Panc1 (cell line): ENCODE measurements at regions not wholly inside any gene's neighbourhood (a gene's known extent, or its start where the extent isn't known, plus 50 kb on each side); places are given as distances from the start of the nearest gene placed in this dataset.

Experiments
- ATAC-seq: fragments of 200-7000 bp; cut with Tn5 transposase; 2 replicates; pipeline ENCODE4 v1.9.1; 2020; ENCODE audit warnings: mild to moderate bottlenecking, moderate library complexity
- BruUV-seq: library from RNA; stranded (reverse); fragments of 400-500 nt; replicated peaks from 2 replicates; lab custom pipeline; 2021; lab: Mats Ljungman, UMichigan
- CTCF ChIA-PET: fragments of 300-600 bp; sonication (Branson Sonifier 250); formaldehyde crosslinking; loops from one replicate; lab custom pipeline; 2022; ENCODE audit warnings: antibody characterized with exemption; lab: Charles Lee
- POLR2A ChIA-PET: fragments of 300-600 bp; sonication (Branson Sonifier 250); formaldehyde crosslinking; loops from one replicate; lab custom pipeline; 2022; ENCODE audit warnings: antibody characterized with exemption; lab: Charles Lee
- DNase-seq: peaks from one replicate; pipeline ENCODE4 v3.0.0-alpha.2; 2010; ENCODE audit warnings: low read depth, low spot score
- H3K27ac ChIP-seq: 2 replicates; pipeline ENCODE4 v1.5.1; 2011; ENCODE audit warnings: mild to moderate bottlenecking, low read length, inconsistent platforms
- H3K27me3 ChIP-seq: fragments of 200-500 bp; sonication (Bioruptor generic); 2 replicates; pipeline ENCODE4 v1.6.0; 2014; ENCODE audit warnings: low read length, inconsistent platforms; ENCODE audit not compliant: control insufficient read depth, insufficient read depth
- H3K36me3 ChIP-seq: fragments of 200-500 bp; sonication (Bioruptor generic); 2 replicates; pipeline ENCODE4 v1.5.1; 2014; ENCODE audit warnings: inconsistent platforms, mild to moderate bottlenecking, low read length, moderate library complexity; ENCODE audit not compliant: control insufficient read depth, insufficient read depth
- H3K4me1 ChIP-seq: 2 replicates; pipeline ENCODE4 v1.5.1; 2011; ENCODE audit warnings: inconsistent platforms, mild to moderate bottlenecking, low read length, moderate library complexity; ENCODE audit not compliant: control insufficient read depth, insufficient read depth
- H3K4me3 ChIP-seq, 2 experiments: 2 replicates each; pipeline ENCODE4 v1.5.1; 2011 to 2012; ENCODE audit warnings: low read depth in 2 of 2, low read length in 2 of 2, mild to moderate bottlenecking in 2 of 2, inconsistent platforms in 1 of 2, moderate library complexity in 1 of 2
- H3K9me3 ChIP-seq: fragments of 200-500 bp; sonication (Bioruptor generic); 2 replicates; pipeline ENCODE4 v1.5.1; 2014; ENCODE audit warnings: low read depth, mild to moderate bottlenecking, inconsistent platforms, low read length, moderate library complexity; ENCODE audit not compliant: control insufficient read depth, insufficient read depth
- POLR2AphosphoS5 ChIP-seq: IDR thresholded peaks from 2 replicates; pipeline ENCODE4 v1.6.1; 2012; ENCODE audit warnings: mild to moderate bottlenecking, low read depth, low read length, moderate library complexity
- SIN3A ChIP-seq: IDR thresholded peaks from 2 replicates; pipeline ENCODE4 v1.6.1; 2012; ENCODE audit warnings: low read depth, mild to moderate bottlenecking, low read length, moderate library complexity, borderline replicate concordance; ENCODE audit not compliant: insufficient read depth
- TCF7L2 ChIP-seq: IDR thresholded peaks from 2 replicates; pipeline ENCODE4 v1.6.1; 2011; ENCODE audit warnings: mild to moderate bottlenecking, low read depth, low read length, inconsistent platforms
- in situ Hi-C: cut with HindIII; loops from 2 replicates; pipeline ENCODE4 v1.10.0; 2016; ENCODE audit warnings: low sequenced_read_pairs, low pct_unique_long_range_greater_than_20kb
- intact Hi-C: fragments of 100-400 bp; cut with micrococcal nuclease; formaldehyde crosslinking; loops from one replicate; pipeline ENCODE4 v1.10.0; 2022; ENCODE audit not compliant: unreplicated experiment
- TF ChIP-seq, protein P1 (sequence below), 2 experiments: IDR thresholded peaks; 2 replicates each; pipeline ENCODE4 v1.6.1; 2011 to 2012; ENCODE audit warnings: low read depth in 2 of 2, control low read depth in 1 of 2, low read length in 1 of 2, mild to moderate bottlenecking in 1 of 2, moderate library complexity in 1 of 2; ENCODE audit not compliant: insufficient read depth in 1 of 2
- TF ChIP-seq, protein P2 (sequence below): fragments of 450-650 bp; IDR thresholded peaks from 2 replicates; pipeline ENCODE4 v1.5.1; 2017; ENCODE audit warnings: mild to moderate bottlenecking

DNA sequence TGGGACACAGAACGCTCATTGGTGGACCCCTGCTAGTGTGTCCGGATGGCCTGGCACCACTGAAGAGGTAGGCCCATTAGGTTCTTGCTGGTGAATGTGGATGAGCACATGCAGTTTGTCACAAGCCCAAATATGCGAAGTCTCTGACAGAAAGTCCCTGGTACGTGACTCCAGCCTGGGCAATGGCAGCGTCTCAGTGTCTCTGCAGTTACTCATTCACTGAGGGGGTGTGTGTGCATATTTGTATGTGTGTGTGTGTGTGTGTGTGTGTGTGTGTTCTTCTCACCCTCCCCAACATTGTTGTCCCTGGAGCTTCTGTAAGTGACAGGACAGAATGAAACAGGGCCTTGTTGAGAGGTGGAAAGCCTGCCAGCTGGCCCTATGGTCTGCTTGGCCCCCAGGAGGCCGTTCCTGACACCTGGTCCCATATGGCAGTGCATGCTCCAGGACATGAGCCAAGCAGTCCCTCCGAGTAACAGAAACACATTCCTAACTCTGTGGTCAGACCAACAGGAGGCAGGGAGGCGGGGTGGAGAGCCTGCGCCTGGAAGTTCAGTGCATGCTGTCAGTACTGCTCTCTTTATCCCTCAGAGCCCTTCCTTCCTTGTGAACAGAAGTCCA lies 169.9 kb downstream of the SLC28A3 start:
- in situ Hi-C loops = no loop called here
- no peak overlapping the region for H3K4me3 ChIP-seq
- intact Hi-C loops = loop anchor here (5.0 to 10.0 kb wide), 2 partner anchors 144 to 233 kb away; no protein-coding TSS in a partner anchor
- TF ChIP-seq, protein P1, sequence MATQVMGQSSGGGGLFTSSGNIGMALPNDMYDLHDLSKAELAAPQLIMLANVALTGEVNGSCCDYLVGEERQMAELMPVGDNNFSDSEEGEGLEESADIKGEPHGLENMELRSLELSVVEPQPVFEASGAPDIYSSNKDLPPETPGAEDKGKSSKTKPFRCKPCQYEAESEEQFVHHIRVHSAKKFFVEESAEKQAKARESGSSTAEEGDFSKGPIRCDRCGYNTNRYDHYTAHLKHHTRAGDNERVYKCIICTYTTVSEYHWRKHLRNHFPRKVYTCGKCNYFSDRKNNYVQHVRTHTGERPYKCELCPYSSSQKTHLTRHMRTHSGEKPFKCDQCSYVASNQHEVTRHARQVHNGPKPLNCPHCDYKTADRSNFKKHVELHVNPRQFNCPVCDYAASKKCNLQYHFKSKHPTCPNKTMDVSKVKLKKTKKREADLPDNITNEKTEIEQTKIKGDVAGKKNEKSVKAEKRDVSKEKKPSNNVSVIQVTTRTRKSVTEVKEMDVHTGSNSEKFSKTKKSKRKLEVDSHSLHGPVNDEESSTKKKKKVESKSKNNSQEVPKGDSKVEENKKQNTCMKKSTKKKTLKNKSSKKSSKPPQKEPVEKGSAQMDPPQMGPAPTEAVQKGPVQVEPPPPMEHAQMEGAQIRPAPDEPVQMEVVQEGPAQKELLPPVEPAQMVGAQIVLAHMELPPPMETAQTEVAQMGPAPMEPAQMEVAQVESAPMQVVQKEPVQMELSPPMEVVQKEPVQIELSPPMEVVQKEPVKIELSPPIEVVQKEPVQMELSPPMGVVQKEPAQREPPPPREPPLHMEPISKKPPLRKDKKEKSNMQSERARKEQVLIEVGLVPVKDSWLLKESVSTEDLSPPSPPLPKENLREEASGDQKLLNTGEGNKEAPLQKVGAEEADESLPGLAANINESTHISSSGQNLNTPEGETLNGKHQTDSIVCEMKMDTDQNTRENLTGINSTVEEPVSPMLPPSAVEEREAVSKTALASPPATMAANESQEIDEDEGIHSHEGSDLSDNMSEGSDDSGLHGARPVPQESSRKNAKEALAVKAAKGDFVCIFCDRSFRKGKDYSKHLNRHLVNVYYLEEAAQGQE (IDR thresholded peaks at IDR 0.05; ENCODE audit: insufficient read depth in 1 of 2, low read depth in 2 of 2, low read length in 1 of 2) = no peak
- TF ChIP-seq, protein P2, sequence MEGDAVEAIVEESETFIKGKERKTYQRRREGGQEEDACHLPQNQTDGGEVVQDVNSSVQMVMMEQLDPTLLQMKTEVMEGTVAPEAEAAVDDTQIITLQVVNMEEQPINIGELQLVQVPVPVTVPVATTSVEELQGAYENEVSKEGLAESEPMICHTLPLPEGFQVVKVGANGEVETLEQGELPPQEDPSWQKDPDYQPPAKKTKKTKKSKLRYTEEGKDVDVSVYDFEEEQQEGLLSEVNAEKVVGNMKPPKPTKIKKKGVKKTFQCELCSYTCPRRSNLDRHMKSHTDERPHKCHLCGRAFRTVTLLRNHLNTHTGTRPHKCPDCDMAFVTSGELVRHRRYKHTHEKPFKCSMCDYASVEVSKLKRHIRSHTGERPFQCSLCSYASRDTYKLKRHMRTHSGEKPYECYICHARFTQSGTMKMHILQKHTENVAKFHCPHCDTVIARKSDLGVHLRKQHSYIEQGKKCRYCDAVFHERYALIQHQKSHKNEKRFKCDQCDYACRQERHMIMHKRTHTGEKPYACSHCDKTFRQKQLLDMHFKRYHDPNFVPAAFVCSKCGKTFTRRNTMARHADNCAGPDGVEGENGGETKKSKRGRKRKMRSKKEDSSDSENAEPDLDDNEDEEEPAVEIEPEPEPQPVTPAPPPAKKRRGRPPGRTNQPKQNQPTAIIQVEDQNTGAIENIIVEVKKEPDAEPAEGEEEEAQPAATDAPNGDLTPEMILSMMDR = no peak
- no peak for TF ChIP-seq SIN3A
- no peak for TF ChIP-seq TCF7L2
- TF ChIP-seq POLR2AphosphoS5 = no peak
- POLR2A ChIA-PET = no interaction called here
- no peaks in the 10 kb centered on the region for H3K36me3 ChIP-seq
- H3K27ac ChIP-seq = no peak overlapping the region
- no peaks in the 10 kb centered on the region for H3K4me1 ChIP-seq
- no peaks in the 10 kb centered on the region for H3K9me3 ChIP-seq
- CTCF ChIA-PET = no interaction called here
- BruUV-seq = no TSS peak
- no peaks in the 10 kb centered on the region for H3K27me3 ChIP-seq
- peak; percentile 89 for ATAC-seq
- DNase-seq = no peak

DNA sequence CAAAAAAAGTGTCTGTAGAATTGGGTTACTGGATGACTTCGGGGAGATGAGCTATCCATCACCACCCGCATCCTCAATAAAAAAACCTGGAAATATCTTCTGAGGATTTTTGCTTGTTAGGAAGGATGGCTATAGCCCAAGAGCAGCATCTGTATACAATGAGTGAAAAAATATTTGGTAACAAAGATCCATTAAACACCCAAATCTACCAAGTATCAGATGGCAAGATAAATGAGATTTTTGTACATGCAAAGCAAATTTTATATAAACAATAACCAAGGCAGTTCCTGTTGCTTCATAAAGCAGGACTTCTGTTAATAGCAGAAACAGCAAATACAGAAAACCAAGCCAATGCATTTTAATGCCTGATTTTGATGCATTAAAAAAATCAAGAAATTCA lies 166.6 kb downstream of the SLC28A3 start:
- TF ChIP-seq, protein P2 = no peak
- no peak for TF ChIP-seq SIN3A
- TF ChIP-seq TCF7L2 = no peak
- TF ChIP-seq, protein P1 (IDR thresholded peaks at IDR 0.05; ENCODE audit: insufficient read depth in 1 of 2, low read depth in 2 of 2, low read length in 1 of 2) = no peak
- no peak for TF ChIP-seq POLR2AphosphoS5
- no TSS peak for BruUV-seq
- ATAC-seq (no peak), DNase-seq (no peak)
- Histone ChIP-seq H3K4me3 (no peak overlapping the region), H3K4me1 (no peaks in the 10 kb centered on the region), H3K36me3 (no peaks in the 10 kb centered on the region), H3K27ac (no peak overlapping the region), H3K9me3 (no peaks in the 10 kb centered on the region), H3K27me3 (no peaks in the 10 kb centered on the region)
- POLR2A ChIA-PET = no interaction called here
- CTCF ChIA-PET = interaction anchor here (0.7 kb wide), 1 partner anchor 14 kb away, joined by 3 read pairs; no protein-coding TSS in a partner anchor
- in situ Hi-C loops (no loop called here), intact Hi-C loops (loop anchor here (5.0 to 10.0 kb wide), 2 partner anchors 141 to 237 kb away; no protein-coding TSS in a partner anchor)
